HepG2 (cell line): ENCODE measurements at regions not wholly inside any gene's neighbourhood (a gene's known extent, or its start where the extent isn't known, plus 50 kb on each side); places are given as distances from the start of the nearest gene placed in this dataset.

Experiments
- ATAC-seq: fragments of 200-7000 bp; cut with Tn5 transposase; 3 replicates; pipeline ENCODE4 v1.9.1; 2020; ENCODE audit warnings: mild to moderate bottlenecking, moderate library complexity
- BruUV-seq: library from RNA; stranded (reverse); fragments of 400-500 nt; replicated peaks from 2 replicates; lab custom pipeline; 2021; lab: Mats Ljungman, UMichigan
- CTCF ChIA-PET: fragments of 300-600 bp; formaldehyde crosslinking; extraction: SDS; loops from one replicate; lab custom pipeline; 2021; ENCODE audit warnings: low total read pairs, inconsistent platforms, low intra/inter-chr PET ratio; lab: Yijun Ruan, JAX
- POLR2A ChIA-PET: fragments of 350-600 bp; sonication (Branson Sonifier 250); formaldehyde crosslinking; loops from one replicate; lab custom pipeline; 2020; ENCODE audit warnings: antibody characterized with exemption, inconsistent platforms; lab: Yijun Ruan, JAX
- DNase-seq: peaks from one replicate; pipeline ENCODE4 v3.0.0-alpha.2; 2015; ENCODE audit warnings: low spot score
- FAIRE-seq: peaks from 3 replicates; lab custom pipeline; 2011; peaks lifted over from hg19 to GRCh38; lab: Jason Lieb, UNC
- H2AFZ ChIP-seq: one replicate; pipeline ENCODE4 v1.6.1; 2011; ENCODE audit warnings: low read length, inconsistent platforms
- H3K27ac ChIP-seq: fragments of 300-600 bp; 3 replicates; pipeline ENCODE4 v1.8.0; 2011; ENCODE audit warnings: mixed run types, mild to moderate bottlenecking, mixed read lengths, low read length, inconsistent platforms; ENCODE audit not compliant: insufficient read depth; ENCODE audit errors: extremely low read length
- H3K27me3 ChIP-seq, 2 experiments: fragments of 200-600 bp in 1 of 2; 2 replicates in 1 of 2; 3 replicates in 1 of 2; pipeline versions ENCODE4 v1.6.0 to v1.8.0; 2011; ENCODE audit warnings: low read length in 2 of 2, mild to moderate bottlenecking in 2 of 2, moderate library complexity in 2 of 2, inconsistent platforms in 1 of 2; ENCODE audit not compliant: insufficient read depth in 2 of 2, control insufficient read depth in 1 of 2
- H3K36me3 ChIP-seq, 2 experiments: fragments of 200-600 bp in 1 of 2; replicated peaks in 1 of 2; 2 replicates in 1 of 2; 3 replicates in 1 of 2; pipeline versions ENCODE4 v1.5.1 to v1.8.0; 2011; ENCODE audit warnings: low read length in 2 of 2, inconsistent platforms in 1 of 2; ENCODE audit not compliant: insufficient read depth in 2 of 2, control insufficient read depth in 1 of 2
- H3K4me1 ChIP-seq: 2 replicates; pipeline ENCODE4 v1.5.1; 2012; ENCODE audit warnings: low read length, inconsistent platforms; ENCODE audit not compliant: insufficient read depth
- H3K4me2 ChIP-seq: 2 replicates; pipeline ENCODE4 v1.6.0; 2011; ENCODE audit warnings: low read depth, low read length, inconsistent platforms
- H3K4me3 ChIP-seq, 3 experiments: fragments of 200-600 bp in 1 of 3; sonication (generic), shearing (Covaris generic) in 1 of 3; replicated peaks in 1 of 3; 2 replicates each; pipeline ENCODE4 v1.5.1; 2011 to 2016; ENCODE audit warnings: low read length in 3 of 3, inconsistent platforms in 2 of 3, low read depth in 2 of 3, mild to moderate bottlenecking in 2 of 3, control low read depth in 1 of 3, mixed read lengths in 1 of 3; ENCODE audit not compliant: insufficient read depth in 1 of 3
- H3K79me2 ChIP-seq: one replicate; pipeline ENCODE4 v1.6.1; 2011; ENCODE audit warnings: low read length, inconsistent platforms; ENCODE audit not compliant: insufficient read depth
- H3K9ac ChIP-seq: 2 replicates; pipeline ENCODE4 v1.6.0; 2011; ENCODE audit warnings: mild to moderate bottlenecking, low read depth, low read length, inconsistent platforms; ENCODE audit not compliant: insufficient read depth
- H3K9me3 ChIP-seq: 2 replicates; pipeline ENCODE4 v1.5.1; 2012; ENCODE audit warnings: mild to moderate bottlenecking, low read length
- H4K20me1 ChIP-seq: 2 replicates; pipeline ENCODE4 v1.6.0; 2011; ENCODE audit warnings: inconsistent platforms, mild to moderate bottlenecking, low read length, moderate library complexity; ENCODE audit not compliant: insufficient read depth
- CENPBD1 ChIP-seq: sonication (generic); formaldehyde crosslinking; IDR thresholded peaks from 2 replicates; pipeline ENCODE4 v1.8.0; 2022; ENCODE audit warnings: missing genetic modification reagents, low read depth, mild to moderate bottlenecking, borderline replicate concordance
- MAFF ChIP-seq: IDR thresholded peaks from 2 replicates; pipeline ENCODE4 v1.6.1; 2011; ENCODE audit warnings: low read depth, low read length, improper control_type of control experiment
- NFIB ChIP-seq: sonication (generic); formaldehyde crosslinking; IDR thresholded peaks from 2 replicates; pipeline ENCODE4 v1.9.0; 2021; ENCODE audit warnings: missing genetic modification reagents, mild to moderate bottlenecking, borderline replicate concordance
- PBX2 ChIP-seq: IDR thresholded peaks from 2 replicates; pipeline ENCODE4 v1.6.1; 2016; ENCODE audit warnings: control low read depth
- PHF5A ChIP-seq: IDR thresholded peaks from one replicate; pipeline ENCODE4 v1.6.1; 2018; ENCODE audit warnings: low read depth, missing genetic modification reagents; ENCODE audit not compliant: unreplicated experiment
- TMF1 ChIP-seq: sonication (generic); formaldehyde crosslinking; IDR thresholded peaks from 2 replicates; pipeline ENCODE4 v1.8.1; 2022; ENCODE audit warnings: low read depth, missing genetic modification reagents
- UBTF ChIP-seq: sonication (generic); formaldehyde crosslinking; IDR thresholded peaks from 2 replicates; pipeline ENCODE4 v1.4.0; 2020; ENCODE audit warnings: mild to moderate bottlenecking, missing genetic modification reagents
- ZEB1 ChIP-seq: IDR thresholded peaks from 2 replicates; pipeline ENCODE4 v1.6.1; 2012; ENCODE audit warnings: mild to moderate bottlenecking, low read depth, inconsistent platforms; ENCODE audit not compliant: insufficient replicate concordance
- ZKSCAN1 ChIP-seq: fragments of 150-350 bp; IDR thresholded peaks from 2 replicates; pipeline ENCODE4 v1.6.1; 2014; ENCODE audit warnings: low read length
- ZNF230 ChIP-seq: sonication (generic); formaldehyde crosslinking; IDR thresholded peaks from 2 replicates; pipeline ENCODE4 v1.4.0; 2020; ENCODE audit warnings: mild to moderate bottlenecking, missing genetic modification reagents
- ZNF616 ChIP-seq: sonication (generic); formaldehyde crosslinking; IDR thresholded peaks from 2 replicates; pipeline ENCODE4 v1.5.0; 2020; ENCODE audit warnings: low read depth, mild to moderate bottlenecking, missing genetic modification reagents
- ZNF790 ChIP-seq: sonication (generic); formaldehyde crosslinking; IDR thresholded peaks from 2 replicates; pipeline ENCODE4 v1.8.0; 2022; ENCODE audit warnings: missing genetic modification reagents, mild to moderate bottlenecking, borderline replicate concordance
- WGBS: methylation state at CpG from one replicate; pipeline ENCODE4 v1.1.6; 2017; ENCODE audit warnings: low lambda C conversion rate; 5-methylcytosine and 5-hydroxymethylcytosine counted together
- in situ Hi-C: cut with HindIII; loops from 2 replicates; pipeline ENCODE4 v1.10.0; 2017; ENCODE audit warnings: low pct_unique_long_range_greater_than_20kb; ENCODE audit not compliant: extremely low pct_ligation_motif_present
- intact Hi-C: fragments of 100-400 bp; cut with micrococcal nuclease; formaldehyde crosslinking; loops from one replicate; pipeline ENCODE4 v1.10.0; 2022; ENCODE audit not compliant: unreplicated experiment
- TF ChIP-seq, protein P1 (sequence below): sonication (generic); formaldehyde crosslinking; IDR thresholded peaks from 2 replicates; pipeline ENCODE4 v1.4.0; 2020; ENCODE audit warnings: missing genetic modification reagents, borderline replicate concordance

DNA sequence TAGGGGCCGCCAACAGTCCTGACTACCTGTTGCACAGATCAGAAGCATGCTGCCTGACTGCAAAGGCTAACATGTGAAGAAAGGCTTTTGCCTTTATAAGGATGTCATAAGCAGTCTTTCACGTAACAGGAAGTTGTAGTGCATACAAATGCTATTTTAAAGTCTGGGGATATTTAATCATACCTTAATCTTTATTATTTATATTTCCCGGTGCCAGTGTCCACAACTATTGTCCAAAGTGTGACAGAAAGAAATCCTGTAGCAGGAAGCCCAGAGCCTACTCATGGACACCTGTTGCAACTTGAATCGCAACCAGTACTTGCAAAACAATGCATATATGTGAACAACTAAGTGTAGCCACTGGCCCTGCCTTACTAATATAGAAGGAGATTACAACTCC is 235.8 kb downstream of the ALDH8A1 start:
- Histone ChIP-seq H3K4me2 (no peak overlapping the region), H3K4me3 (no peak overlapping the region), H2AFZ (no peak overlapping the region), H3K9me3 (no peaks in the 10 kb centered on the region), H3K4me1 (no peaks in the 10 kb centered on the region), H3K27ac (no peak overlapping the region), H3K9ac (no peak overlapping the region), H3K79me2 (no peaks in the 10 kb centered on the region), H3K36me3 (no peaks in the 10 kb centered on the region), H4K20me1 (no peaks in the 10 kb centered on the region), H3K27me3 (no peaks in the 10 kb centered on the region)
- DNase-seq (no peak), FAIRE-seq (no peak), ATAC-seq (no peak)
- 47% methylated on average over 4 of the region's 4 CpGs for WGBS
- intact Hi-C loops, result no loop called here
- in situ Hi-C loops, result no loop called here
- CTCF ChIA-PET, result no interaction called here
- POLR2A ChIA-PET, result no interaction called here
- TF ChIP-seq PHF5A (CRISPR knock-in tag) (no peak), PBX2 (no peak), MAFF (no peak)
- TF ChIP-seq, all 625 proteins: peak for 0
- no TSS peak for BruUV-seq

DNA sequence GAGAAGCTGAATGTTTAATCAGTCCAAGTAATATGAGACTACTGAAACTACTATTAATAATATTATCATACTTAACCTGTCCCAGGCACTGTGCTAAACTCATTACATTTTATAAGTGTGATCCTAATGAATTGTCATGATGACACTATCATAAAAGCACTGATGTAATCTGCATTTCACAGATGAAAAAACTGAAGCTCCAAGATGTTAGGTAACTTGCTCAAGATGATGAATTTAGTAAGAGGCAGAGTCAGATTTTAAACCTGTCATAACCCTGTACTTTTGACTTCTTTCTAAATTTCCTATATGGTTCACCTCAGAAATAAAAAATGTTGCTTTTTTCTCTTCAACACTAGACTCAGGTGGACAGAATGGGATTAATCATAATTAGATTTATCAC is 237.6 kb downstream of the ALDH8A1 start:
- Histone ChIP-seq H3K4me2 (no peak overlapping the region), H3K4me3 (no peak overlapping the region), H4K20me1 (no peaks in the 10 kb centered on the region), H3K36me3 (no peaks in the 10 kb centered on the region), H3K27ac (no peak overlapping the region), H3K27me3 (no peaks in the 10 kb centered on the region), H3K4me1 (peaks cover 5% of the 10 kb centered on the region), H3K9ac (no peak overlapping the region), H3K79me2 (no peaks in the 10 kb centered on the region), H3K9me3 (no peaks in the 10 kb centered on the region), H2AFZ (no peak overlapping the region)
- DNase-seq, result no peak
- ChIA-PET CTCF (no interaction called here), POLR2A (no interaction called here)
- FAIRE-seq, result peak; percentile 39
- in situ Hi-C loops (no loop called here), intact Hi-C loops (no loop called here)
- no peak for ATAC-seq
- BruUV-seq, result no TSS peak
- TF ChIP-seq ZKSCAN1 (no peak), UBTF (CRISPR knock-in tag) (no peak), ZNF616 (CRISPR knock-in tag) (no peak), ZNF790 (no peak), CENPBD1 (no peak), ZNF230 (CRISPR knock-in tag) (no peak), NFIB (CRISPR knock-in tag) (no peak), TMF1 (CRISPR knock-in tag) (no peak), ZEB1 (no peak)
- TF ChIP-seq, protein P1, sequence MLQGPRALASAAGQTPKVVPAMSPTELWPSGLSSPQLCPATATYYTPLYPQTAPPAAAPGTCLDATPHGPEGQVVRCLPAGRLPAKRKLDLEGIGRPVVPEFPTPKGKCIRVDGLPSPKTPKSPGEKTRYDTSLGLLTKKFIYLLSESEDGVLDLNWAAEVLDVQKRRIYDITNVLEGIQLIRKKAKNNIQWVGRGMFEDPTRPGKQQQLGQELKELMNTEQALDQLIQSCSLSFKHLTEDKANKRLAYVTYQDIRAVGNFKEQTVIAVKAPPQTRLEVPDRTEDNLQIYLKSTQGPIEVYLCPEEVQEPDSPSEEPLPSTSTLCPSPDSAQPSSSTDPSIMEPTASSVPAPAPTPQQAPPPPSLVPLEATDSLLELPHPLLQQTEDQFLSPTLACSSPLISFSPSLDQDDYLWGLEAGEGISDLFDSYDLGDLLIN (CRISPR knock-in tag), result no peak
